ENCODE measurements at regions not wholly inside any gene's neighbourhood (a gene's known extent, or its start where the extent isn't known, plus 50 kb on each side); places are given as distances from the start of the nearest gene placed in this dataset.

DNA sequence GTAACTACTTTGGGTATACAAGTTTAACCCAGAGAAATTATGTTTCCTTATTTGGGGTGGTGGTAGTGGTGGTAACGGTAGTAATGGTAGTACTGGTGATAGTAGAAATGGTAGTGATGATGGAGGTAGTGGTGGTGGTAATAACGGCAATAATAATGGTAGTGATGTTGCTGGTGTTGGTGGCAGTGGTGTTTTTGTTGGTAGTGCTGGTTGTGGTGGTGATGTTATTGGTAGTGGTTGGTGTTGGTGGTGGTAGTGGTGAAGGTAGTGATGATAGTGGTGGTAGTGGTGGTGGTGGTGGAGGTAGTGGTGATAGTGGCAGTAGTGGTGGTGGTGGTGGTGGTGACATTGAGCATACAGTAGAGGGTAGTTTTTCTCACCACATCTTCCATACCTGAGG lies 95.6 kb downstream of the TMEM30B start:
- intact Hi-C loops (cut with micrococcal nuclease) = no loop called here
- peaks cover 0 to 4% of the 10 kb centered on the region in 2 donors for H3K9me3 Mint-ChIP-seq
- H3K4me1 Mint-ChIP-seq = peaks cover 8 to 10% of the 10 kb centered on the region in 2 donors
- Histone ChIP-seq H3K27ac (ENCODE audit: low read length) (no peak overlapping the region), H3K4me1 (ENCODE audit: control insufficient read depth, insufficient read depth, low read length) (peaks cover 9% of the 10 kb centered on the region), H3K4me3 (ENCODE audit: low read length) (no peak overlapping the region), H3K9me3 (ENCODE audit: control insufficient read depth, insufficient read depth, low read length) (no peaks in the 10 kb centered on the region), H3K36me3 (ENCODE audit: control insufficient read depth, insufficient read depth, low read length) (no peaks in the 10 kb centered on the region), H3K27me3 (ENCODE audit: control insufficient read depth, insufficient read depth, low read length) (peaks cover 19% of the 10 kb centered on the region)
- no peak overlapping the region for H3K4me3 Mint-ChIP-seq
- 50% methylated on average over 2 of the region's 2 CpGs for WGBS (ENCODE audit: insufficient coverage)
- DNase-seq = no peak
- H3K36me3 Mint-ChIP-seq = no peaks in the 10 kb centered on the region
- H3K27me3 Mint-ChIP-seq (ENCODE audit: low read depth in 2 of 2) = peaks cover 35 to 56% of the 10 kb centered on the region in 2 donors
- no peak for ATAC-seq
- H3K27ac Mint-ChIP-seq = no peak overlapping the region
- TF ChIP-seq, protein P1, sequence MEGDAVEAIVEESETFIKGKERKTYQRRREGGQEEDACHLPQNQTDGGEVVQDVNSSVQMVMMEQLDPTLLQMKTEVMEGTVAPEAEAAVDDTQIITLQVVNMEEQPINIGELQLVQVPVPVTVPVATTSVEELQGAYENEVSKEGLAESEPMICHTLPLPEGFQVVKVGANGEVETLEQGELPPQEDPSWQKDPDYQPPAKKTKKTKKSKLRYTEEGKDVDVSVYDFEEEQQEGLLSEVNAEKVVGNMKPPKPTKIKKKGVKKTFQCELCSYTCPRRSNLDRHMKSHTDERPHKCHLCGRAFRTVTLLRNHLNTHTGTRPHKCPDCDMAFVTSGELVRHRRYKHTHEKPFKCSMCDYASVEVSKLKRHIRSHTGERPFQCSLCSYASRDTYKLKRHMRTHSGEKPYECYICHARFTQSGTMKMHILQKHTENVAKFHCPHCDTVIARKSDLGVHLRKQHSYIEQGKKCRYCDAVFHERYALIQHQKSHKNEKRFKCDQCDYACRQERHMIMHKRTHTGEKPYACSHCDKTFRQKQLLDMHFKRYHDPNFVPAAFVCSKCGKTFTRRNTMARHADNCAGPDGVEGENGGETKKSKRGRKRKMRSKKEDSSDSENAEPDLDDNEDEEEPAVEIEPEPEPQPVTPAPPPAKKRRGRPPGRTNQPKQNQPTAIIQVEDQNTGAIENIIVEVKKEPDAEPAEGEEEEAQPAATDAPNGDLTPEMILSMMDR (IDR thresholded peaks at IDR 0.05) = no peak

DNA sequence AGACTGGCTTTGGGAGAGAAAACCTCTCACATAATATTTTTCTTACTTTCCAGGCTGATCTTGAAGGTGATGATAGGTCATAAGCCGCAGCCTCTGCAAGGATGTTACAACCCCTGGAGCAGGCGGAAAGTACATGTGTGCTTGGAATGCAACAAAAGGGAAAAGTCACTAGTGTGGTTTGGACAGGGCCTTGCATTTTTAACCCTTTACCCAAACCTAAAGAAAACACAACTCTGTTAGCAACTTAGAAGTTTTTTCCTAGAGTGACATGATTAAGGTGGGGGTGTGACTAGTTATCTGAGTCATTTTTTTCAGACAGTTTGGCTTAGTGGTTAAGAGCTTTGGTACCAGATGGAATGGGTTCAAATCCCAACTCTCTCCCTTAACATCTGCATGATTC lies 97.0 kb downstream of the TMEM30B start:
- Mint-ChIP-seq H3K4me3 (no peak overlapping the region), H3K9me3 (peaks cover 0 to 4% of the 10 kb centered on the region in 2 donors), H3K4me1 (peaks cover 0 to 3% of the 10 kb centered on the region in 2 donors), H3K27me3 (ENCODE audit: low read depth in 2 of 2) (peaks cover 25 to 41% of the 10 kb centered on the region in 2 donors), H3K36me3 (no peaks in the 10 kb centered on the region), H3K27ac (no peak overlapping the region)
- Histone ChIP-seq H3K27me3 (ENCODE audit: control insufficient read depth, insufficient read depth, low read length) (peaks cover 12% of the 10 kb centered on the region), H3K27ac (ENCODE audit: low read length) (no peak overlapping the region), H3K36me3 (ENCODE audit: control insufficient read depth, insufficient read depth, low read length) (no peaks in the 10 kb centered on the region), H3K4me3 (ENCODE audit: low read length) (no peak overlapping the region), H3K4me1 (ENCODE audit: control insufficient read depth, insufficient read depth, low read length) (peaks cover 6% of the 10 kb centered on the region), H3K9me3 (ENCODE audit: control insufficient read depth, insufficient read depth, low read length) (no peaks in the 10 kb centered on the region)
- DNase-seq = no peak
- intact Hi-C loops (cut with micrococcal nuclease) = no loop called here
- TF ChIP-seq, protein P1 (IDR thresholded peaks at IDR 0.05) = no peak
- 100% methylated on average over 2 of the region's 2 CpGs for WGBS (ENCODE audit: insufficient coverage)
- ATAC-seq = no peak

DNA sequence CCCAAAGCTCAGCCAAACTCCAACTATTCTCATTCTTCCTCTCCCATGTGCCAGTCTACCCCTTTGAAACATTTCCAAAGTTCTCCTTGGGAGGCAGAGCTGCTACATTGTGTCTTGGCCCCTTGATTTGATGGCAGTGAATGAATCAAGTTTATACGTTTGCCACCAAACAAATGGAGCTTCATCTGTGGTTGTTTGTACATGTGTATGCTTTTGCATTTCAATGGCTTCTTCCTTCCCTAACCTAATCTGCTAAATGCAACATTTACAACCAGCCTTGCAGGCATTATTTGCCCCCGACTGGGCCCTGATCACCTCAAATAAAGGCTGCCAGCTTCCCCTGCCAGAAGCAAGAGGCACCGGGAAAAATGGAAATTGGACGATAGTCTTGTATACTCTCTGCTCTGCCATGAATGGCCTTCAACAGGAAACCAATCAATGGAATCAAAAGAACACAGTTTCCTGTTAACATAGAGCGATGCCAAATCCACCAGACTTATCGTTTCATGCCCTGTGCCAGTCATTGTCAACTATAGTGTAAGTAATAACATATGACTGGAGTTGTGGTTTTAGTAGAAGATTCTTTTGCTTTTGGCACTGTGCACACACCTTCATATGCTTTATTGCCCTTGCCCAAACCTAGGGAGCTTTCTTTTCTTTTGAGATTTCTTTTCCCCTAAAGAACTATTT lies 97.8 kb downstream of the TMEM30B start:
- Histone ChIP-seq H3K9me3 (ENCODE audit: control insufficient read depth, insufficient read depth, low read length) (no peaks in the 10 kb centered on the region), H3K27me3 (ENCODE audit: control insufficient read depth, insufficient read depth, low read length) (peaks cover 7% of the 10 kb centered on the region), H3K4me1 (ENCODE audit: control insufficient read depth, insufficient read depth, low read length) (no peaks in the 10 kb centered on the region), H3K4me3 (ENCODE audit: low read length) (no peak overlapping the region), H3K36me3 (ENCODE audit: control insufficient read depth, insufficient read depth, low read length) (no peaks in the 10 kb centered on the region), H3K27ac (ENCODE audit: low read length) (no peak overlapping the region)
- no peaks in the 10 kb centered on the region for H3K36me3 Mint-ChIP-seq
- TF ChIP-seq, protein P1 (IDR thresholded peaks at IDR 0.05) = no peak
- DNase-seq (no peak), ATAC-seq (no peak)
- H3K27ac Mint-ChIP-seq = no peak overlapping the region
- no peaks in the 10 kb centered on the region for H3K4me1 Mint-ChIP-seq
- H3K4me3 Mint-ChIP-seq = no peak overlapping the region
- peaks cover 0 to 4% of the 10 kb centered on the region in 2 donors for H3K9me3 Mint-ChIP-seq
- H3K27me3 Mint-ChIP-seq (ENCODE audit: low read depth in 2 of 2) = peaks cover 28 to 47% of the 10 kb centered on the region in 2 donors
- WGBS (ENCODE audit: insufficient coverage) = 12% methylated on average over 4 of the region's 6 CpGs
- intact Hi-C loops (cut with micrococcal nuclease) = no loop called here
